IMR-90 (cell line): ENCODE measurements at regions not wholly inside any gene's neighbourhood (a gene's known extent, or its start where the extent isn't known, plus 50 kb on each side); places are given as distances from the start of the nearest gene placed in this dataset.

Experiments
- ATAC-seq: fragments of 200-7000 bp; cut with Tn5 transposase; 2 replicates; pipeline ENCODE4 v1.9.1; 2020; ENCODE audit warnings: low read depth, mild to moderate bottlenecking, moderate library complexity
- BruUV-seq: library from RNA; stranded (reverse); fragments of 400-500 nt; replicated peaks from 2 replicates; lab custom pipeline; 2021; lab: Mats Ljungman, UMichigan
- CTCF ChIA-PET: fragments of 300-600 bp; formaldehyde crosslinking; extraction: SDS; loops from one replicate; lab custom pipeline; 2021; ENCODE audit warnings: antibody characterized with exemption; lab: Yijun Ruan, JAX
- POLR2A ChIA-PET: fragments of 300-600 bp; sonication (Branson Sonifier 250); formaldehyde crosslinking; loops from one replicate; lab custom pipeline; 2022; ENCODE audit warnings: antibody characterized with exemption; ENCODE audit not compliant: unreplicated experiment; lab: Charles Lee
- DNase-seq: peaks from one replicate; pipeline ENCODE4 v3.0.0; 2013
- H2AFZ ChIP-seq: replicated peaks from 2 replicates; pipeline ENCODE3; 2013; ENCODE audit warnings: low read length, mild to moderate bottlenecking; ENCODE audit not compliant: poor library complexity
- H2AK5ac ChIP-seq: 2 replicates; pipeline ENCODE4 v1.6.1; 2013; ENCODE audit warnings: low read depth, low read length, inconsistent platforms
- H2AK9ac ChIP-seq: replicated peaks from 2 replicates; pipeline ENCODE3; 2013; ENCODE audit warnings: mild to moderate bottlenecking, low read depth, low read length, moderate library complexity; ENCODE audit not compliant: poor library complexity
- H2BK120ac ChIP-seq: 2 replicates; pipeline ENCODE4 v1.6.1; 2013; ENCODE audit warnings: low read depth, low read length, inconsistent platforms
- H2BK15ac ChIP-seq: 3 replicates; pipeline ENCODE4 v1.6.1; 2013; ENCODE audit warnings: low read depth, low read length, inconsistent platforms
- H2BK20ac ChIP-seq: 2 replicates; pipeline ENCODE4 v1.6.1; 2013; ENCODE audit warnings: low read depth, mild to moderate bottlenecking, inconsistent platforms, low read length, moderate library complexity
- H2BK5ac ChIP-seq: 2 replicates; pipeline ENCODE4 v1.6.1; 2013; ENCODE audit warnings: mild to moderate bottlenecking, low read depth, low read length, inconsistent platforms; ENCODE audit not compliant: poor library complexity, severe bottlenecking
- H3K14ac ChIP-seq: replicated peaks from 2 replicates; pipeline ENCODE4 v1.6.1; 2013; ENCODE audit warnings: low read depth, low read length, inconsistent platforms
- H3K18ac ChIP-seq: 2 replicates; pipeline ENCODE4 v1.6.1; 2013; ENCODE audit warnings: low read depth, low read length, control low read depth
- H3K23ac ChIP-seq: 2 replicates; pipeline ENCODE4 v1.6.1; 2013; ENCODE audit warnings: low read depth, low read length, inconsistent platforms
- H3K27ac ChIP-seq: 2 replicates; pipeline ENCODE4 v1.5.1; 2013; ENCODE audit warnings: mild to moderate bottlenecking, control low read depth, low read length; ENCODE audit not compliant: insufficient read depth
- H3K27me3 ChIP-seq: 2 replicates; pipeline ENCODE4 v1.6.1; 2013; ENCODE audit warnings: low read length; ENCODE audit not compliant: control insufficient read depth, insufficient read depth
- H3K36me3 ChIP-seq: 2 replicates; pipeline ENCODE4 v1.6.1; 2013; ENCODE audit warnings: low read length, mixed read lengths; ENCODE audit not compliant: control insufficient read depth, insufficient read depth
- H3K4ac ChIP-seq: 2 replicates; pipeline ENCODE4 v1.6.1; 2013; ENCODE audit warnings: low read depth, low read length, inconsistent platforms
- H3K4me1 ChIP-seq: 2 replicates; pipeline ENCODE4 v1.6.1; 2013; ENCODE audit warnings: low read length, mixed read lengths; ENCODE audit not compliant: control insufficient read depth, insufficient read depth
- H3K4me2 ChIP-seq: 2 replicates; pipeline ENCODE4 v1.6.1; 2013; ENCODE audit warnings: low read depth, mild to moderate bottlenecking, control low read depth, low read length, moderate library complexity
- H3K4me3 ChIP-seq: 2 replicates; pipeline ENCODE4 v1.5.1; 2013; ENCODE audit warnings: low read depth, mild to moderate bottlenecking, control low read depth, low read length, moderate library complexity; ENCODE audit not compliant: insufficient read depth
- H3K56ac ChIP-seq: 2 replicates; pipeline ENCODE4 v1.6.1; 2013; ENCODE audit warnings: low read length, inconsistent platforms; ENCODE audit not compliant: insufficient read depth; ENCODE audit errors: extremely low read depth
- H3K79me1 ChIP-seq, 2 experiments: 2 replicates each; pipeline ENCODE4 v1.6.1; 2013; ENCODE audit warnings: low read length in 2 of 2, inconsistent platforms in 1 of 2, low read depth in 1 of 2
- H3K9ac ChIP-seq: 2 replicates; pipeline ENCODE4 v1.6.1; 2013; ENCODE audit warnings: low read depth, low read length, control low read depth
- H3K9me1 ChIP-seq: 2 replicates; pipeline ENCODE4 v1.6.1; 2013; ENCODE audit warnings: low read length, inconsistent platforms; ENCODE audit not compliant: insufficient read depth
- H3K9me3 ChIP-seq: 2 replicates; pipeline ENCODE4 v1.6.1; 2013; ENCODE audit warnings: low read length; ENCODE audit not compliant: control insufficient read depth, insufficient read depth
- H4K20me1 ChIP-seq: 2 replicates; pipeline ENCODE4 v1.6.1; 2013; ENCODE audit warnings: low read length, inconsistent platforms; ENCODE audit not compliant: insufficient read depth
- H4K5ac ChIP-seq: 2 replicates; pipeline ENCODE4 v1.6.1; 2013; ENCODE audit warnings: mild to moderate bottlenecking, low read depth, low read length, control low read depth
- H4K8ac ChIP-seq, 2 experiments: 2 replicates each; pipeline ENCODE4 v1.6.1; 2013; ENCODE audit warnings: low read depth in 2 of 2, low read length in 2 of 2, control low read depth in 1 of 2, inconsistent platforms in 1 of 2
- H4K91ac ChIP-seq: 2 replicates; pipeline ENCODE4 v1.6.1; 2013; ENCODE audit warnings: low read depth, low read length, inconsistent platforms; ENCODE audit not compliant: insufficient read depth
- BHLHE40 ChIP-seq: fragments of 150-350 bp; IDR thresholded peaks from 2 replicates; pipeline ENCODE4 v1.6.1; 2016; ENCODE audit warnings: mild to moderate bottlenecking, low read depth, low read length
- CEBPB ChIP-seq: IDR thresholded peaks from 2 replicates; pipeline ENCODE4 v1.6.1; 2012; ENCODE audit warnings: low read depth, low read length, improper control_type of control experiment
- CHD1 ChIP-seq: IDR thresholded peaks from 2 replicates; pipeline ENCODE4 v1.6.1; 2012; ENCODE audit warnings: low read depth, low read length, improper control_type of control experiment
- FOS ChIP-seq: fragments of 150-350 bp; IDR thresholded peaks from 2 replicates; pipeline ENCODE4 v1.6.1; 2016; ENCODE audit warnings: low read depth, low read length
- MAFK ChIP-seq: IDR thresholded peaks from 2 replicates; pipeline ENCODE4 v1.6.1; 2012; ENCODE audit warnings: low read depth, low read length, improper control_type of control experiment
- MAZ ChIP-seq: IDR thresholded peaks from 2 replicates; pipeline ENCODE4 v1.6.1; 2012; ENCODE audit warnings: low read depth, mild to moderate bottlenecking, low read length, improper control_type of control experiment, moderate library complexity, borderline replicate concordance
- MXI1 ChIP-seq: IDR thresholded peaks from 2 replicates; pipeline ENCODE4 v1.6.1; 2012; ENCODE audit warnings: low read depth, mild to moderate bottlenecking, low read length, moderate library complexity, borderline replicate concordance
- NFE2L2 ChIP-seq: fragments of 150-350 bp; IDR thresholded peaks from 2 replicates; pipeline ENCODE4 v1.6.1; 2016; ENCODE audit warnings: low read depth, mild to moderate bottlenecking, low read length
- POLR2A ChIP-seq: IDR thresholded peaks from 2 replicates; pipeline ENCODE4 v1.6.1; 2012; ENCODE audit warnings: mild to moderate bottlenecking, low read depth, low read length
- RAD21 ChIP-seq: IDR thresholded peaks from 2 replicates; pipeline ENCODE4 v1.6.1; 2012; ENCODE audit warnings: low read length, improper control_type of control experiment
- RCOR1 ChIP-seq: IDR thresholded peaks from 2 replicates; pipeline ENCODE4 v1.6.1; 2012; ENCODE audit warnings: mild to moderate bottlenecking, low read length, improper control_type of control experiment; ENCODE audit not compliant: insufficient replicate concordance
- RFX5 ChIP-seq: IDR thresholded peaks from 2 replicates; pipeline ENCODE4 v1.8.0; 2012; ENCODE audit warnings: low read depth, mild to moderate bottlenecking, low read length, moderate library complexity
- SMC3 ChIP-seq: fragments of 150-350 bp; IDR thresholded peaks from 2 replicates; pipeline ENCODE4 v1.6.1; 2016; ENCODE audit warnings: low read depth, mild to moderate bottlenecking, antibody characterized with exemption, low read length, moderate library complexity
- WGBS, 2 experiments: methylation state at CpG; one replicate each; pipeline versions ENCODE4 v1.1.5 to v1.1.7; 2013; ENCODE audit warnings: missing lambda C conversion rate in 2 of 2; ENCODE audit not compliant: insufficient read length in 1 of 2; ENCODE audit errors: extremely low coverage in 2 of 2; 5-methylcytosine and 5-hydroxymethylcytosine counted together
- dilution Hi-C: fragments of 300-500 bp; cut with HindIII; formaldehyde crosslinking; loops from one replicate; pipeline ENCODE4 v1.14.3; 2018; ENCODE audit warnings: low sequenced_read_pairs; ENCODE audit not compliant: unreplicated experiment
- in situ Hi-C: fragments of 300-500 bp; cut with MboI; formaldehyde crosslinking; loops from 3 replicates; pipeline ENCODE4 v1.14.3; 2019; ENCODE audit warnings: low sequenced_read_pairs, inconsistent platforms, mixed read lengths
- intact Hi-C: fragments of 100-400 bp; cut with micrococcal nuclease; formaldehyde crosslinking; loops from 2 replicates; pipeline ENCODE4 v1.10.0; 2022
- TF ChIP-seq, protein P1 (sequence below): fragments of 150-350 bp; IDR thresholded peaks from 2 replicates; pipeline ENCODE4 v1.6.1; 2017; ENCODE audit warnings: mild to moderate bottlenecking, antibody characterized with exemption, low read length, low read depth
- TF ChIP-seq, protein P2 (sequence below): conservative IDR thresholded peaks from 2 replicates; pipeline ENCODE4 v1.5.1; 2012; ENCODE audit warnings: mild to moderate bottlenecking, low read depth, low read length, improper control_type of control experiment
- TF ChIP-seq, protein P3 (sequence below): fragments of 150-350 bp; IDR thresholded peaks from 2 replicates; pipeline ENCODE4 v1.6.1; 2016; ENCODE audit warnings: low read depth, mild to moderate bottlenecking, low read length, moderate library complexity, borderline replicate concordance

DNA sequence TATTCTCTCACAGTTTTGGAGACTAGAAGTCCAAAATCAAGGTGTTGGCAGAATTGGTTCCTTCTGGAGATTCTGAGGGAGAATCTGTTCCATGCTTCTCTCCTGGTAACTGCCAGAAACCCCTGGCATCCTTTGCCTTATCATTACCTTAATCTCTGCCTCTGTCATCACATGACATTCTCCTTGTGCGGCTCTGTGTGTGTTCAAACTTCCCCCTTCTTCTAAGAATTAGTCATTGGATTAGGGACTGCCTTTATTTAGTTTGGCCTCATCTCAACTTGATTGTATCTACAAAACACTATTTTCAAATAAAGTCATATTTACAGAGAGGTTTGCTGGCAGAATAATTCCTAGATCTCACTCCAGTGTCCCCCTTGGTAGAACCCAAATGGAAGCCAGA lies 68.9 kb downstream of the ZNF641 start:
- no CpG with 5 or more reads among the region's 1 CpG for WGBS, 2 experiments
- TF ChIP-seq SMC3: no peak
- no peak for TF ChIP-seq RCOR1
- TF ChIP-seq RFX5: no peak
- no peak for TF ChIP-seq MAFK
- TF ChIP-seq, protein P1, sequence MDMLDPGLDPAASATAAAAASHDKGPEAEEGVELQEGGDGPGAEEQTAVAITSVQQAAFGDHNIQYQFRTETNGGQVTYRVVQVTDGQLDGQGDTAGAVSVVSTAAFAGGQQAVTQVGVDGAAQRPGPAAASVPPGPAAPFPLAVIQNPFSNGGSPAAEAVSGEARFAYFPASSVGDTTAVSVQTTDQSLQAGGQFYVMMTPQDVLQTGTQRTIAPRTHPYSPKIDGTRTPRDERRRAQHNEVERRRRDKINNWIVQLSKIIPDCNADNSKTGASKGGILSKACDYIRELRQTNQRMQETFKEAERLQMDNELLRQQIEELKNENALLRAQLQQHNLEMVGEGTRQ: no peak
- TF ChIP-seq RAD21: no peak
- no peak for TF ChIP-seq CHD1
- TF ChIP-seq, protein P2, sequence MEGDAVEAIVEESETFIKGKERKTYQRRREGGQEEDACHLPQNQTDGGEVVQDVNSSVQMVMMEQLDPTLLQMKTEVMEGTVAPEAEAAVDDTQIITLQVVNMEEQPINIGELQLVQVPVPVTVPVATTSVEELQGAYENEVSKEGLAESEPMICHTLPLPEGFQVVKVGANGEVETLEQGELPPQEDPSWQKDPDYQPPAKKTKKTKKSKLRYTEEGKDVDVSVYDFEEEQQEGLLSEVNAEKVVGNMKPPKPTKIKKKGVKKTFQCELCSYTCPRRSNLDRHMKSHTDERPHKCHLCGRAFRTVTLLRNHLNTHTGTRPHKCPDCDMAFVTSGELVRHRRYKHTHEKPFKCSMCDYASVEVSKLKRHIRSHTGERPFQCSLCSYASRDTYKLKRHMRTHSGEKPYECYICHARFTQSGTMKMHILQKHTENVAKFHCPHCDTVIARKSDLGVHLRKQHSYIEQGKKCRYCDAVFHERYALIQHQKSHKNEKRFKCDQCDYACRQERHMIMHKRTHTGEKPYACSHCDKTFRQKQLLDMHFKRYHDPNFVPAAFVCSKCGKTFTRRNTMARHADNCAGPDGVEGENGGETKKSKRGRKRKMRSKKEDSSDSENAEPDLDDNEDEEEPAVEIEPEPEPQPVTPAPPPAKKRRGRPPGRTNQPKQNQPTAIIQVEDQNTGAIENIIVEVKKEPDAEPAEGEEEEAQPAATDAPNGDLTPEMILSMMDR: no peak
- no peak for TF ChIP-seq FOS
- no peak for TF ChIP-seq BHLHE40
- no peak for TF ChIP-seq NFE2L2
- TF ChIP-seq CEBPB: no peak
- TF ChIP-seq, protein P3, sequence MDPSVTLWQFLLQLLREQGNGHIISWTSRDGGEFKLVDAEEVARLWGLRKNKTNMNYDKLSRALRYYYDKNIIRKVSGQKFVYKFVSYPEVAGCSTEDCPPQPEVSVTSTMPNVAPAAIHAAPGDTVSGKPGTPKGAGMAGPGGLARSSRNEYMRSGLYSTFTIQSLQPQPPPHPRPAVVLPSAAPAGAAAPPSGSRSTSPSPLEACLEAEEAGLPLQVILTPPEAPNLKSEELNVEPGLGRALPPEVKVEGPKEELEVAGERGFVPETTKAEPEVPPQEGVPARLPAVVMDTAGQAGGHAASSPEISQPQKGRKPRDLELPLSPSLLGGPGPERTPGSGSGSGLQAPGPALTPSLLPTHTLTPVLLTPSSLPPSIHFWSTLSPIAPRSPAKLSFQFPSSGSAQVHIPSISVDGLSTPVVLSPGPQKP: no peak
- no peak for TF ChIP-seq MAZ
- TF ChIP-seq POLR2A: no peak
- no peak for TF ChIP-seq MXI1
- Histone ChIP-seq H2AK9ac (no peak overlapping the region), H4K5ac (no peak overlapping the region), H3K56ac (no peak overlapping the region), H3K18ac (no peak overlapping the region), H4K8ac (no peak overlapping the region), H3K4ac (no peak overlapping the region), H3K9me1 (no peaks in the 10 kb centered on the region), H3K9ac (no peak overlapping the region), H3K27me3 (no peaks in the 10 kb centered on the region; the same call in 1 of the 2 replicates), H3K4me2 (no peak overlapping the region), H2BK15ac (no peak overlapping the region), H4K91ac (no peak overlapping the region), H3K14ac (no peak overlapping the region), H2BK120ac (no peak overlapping the region), H3K4me3 (no peak overlapping the region), H3K9me3 (no peaks in the 10 kb centered on the region), H3K27ac (no peak overlapping the region), H2BK20ac (no peak overlapping the region), H3K36me3 (no peaks in the 10 kb centered on the region), H3K4me1 (no peaks in the 10 kb centered on the region), H3K79me1 (no peaks in the 10 kb centered on the region), H2BK5ac (no peak overlapping the region), H2AK5ac (no peak overlapping the region), H2AFZ (no peak overlapping the region), H3K23ac (no peak overlapping the region), H4K20me1 (no peaks in the 10 kb centered on the region)
- ATAC-seq (no peak), DNase-seq (no peak)
- ChIA-PET POLR2A (no interaction called here), CTCF (no interaction called here)
- intact Hi-C loops (loop anchor here (10.0 kb wide), 1 partner anchor 333 kb away; no protein-coding TSS in a partner anchor), dilution Hi-C loops (no loop called here), in situ Hi-C loops (no loop called here)
- BruUV-seq: no TSS peak
